ENCODE measurements at regions not wholly inside any gene's neighbourhood (a gene's known extent, or its start where the extent isn't known, plus 50 kb on each side); places are given as distances from the start of the nearest gene placed in this dataset.
A peak's percentile ranks its signal among the peaks of the same experiment; 100 is the strongest.

DNA sequence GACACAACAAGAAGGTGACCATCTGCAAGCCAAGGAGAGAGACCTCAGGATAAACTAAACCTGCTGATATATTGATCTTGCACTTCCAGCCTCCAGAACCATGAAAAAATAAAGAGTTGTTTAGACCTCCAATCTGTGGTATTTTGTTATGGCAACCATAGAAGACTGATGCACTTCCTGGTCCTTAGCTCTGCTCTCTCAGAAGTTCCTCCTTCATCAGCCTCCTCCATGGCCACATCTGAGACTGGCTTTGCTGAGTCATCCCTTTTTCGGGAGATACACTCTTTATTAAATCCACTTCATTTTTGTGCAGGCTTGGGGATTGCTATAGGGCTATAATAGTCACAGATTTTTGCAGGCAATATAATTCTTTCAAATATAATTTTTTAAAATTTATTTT lies 89.6 kb upstream of the ATF7IP start:
- no peak for DNase-seq (ENCODE audit: low spot score)

DNA sequence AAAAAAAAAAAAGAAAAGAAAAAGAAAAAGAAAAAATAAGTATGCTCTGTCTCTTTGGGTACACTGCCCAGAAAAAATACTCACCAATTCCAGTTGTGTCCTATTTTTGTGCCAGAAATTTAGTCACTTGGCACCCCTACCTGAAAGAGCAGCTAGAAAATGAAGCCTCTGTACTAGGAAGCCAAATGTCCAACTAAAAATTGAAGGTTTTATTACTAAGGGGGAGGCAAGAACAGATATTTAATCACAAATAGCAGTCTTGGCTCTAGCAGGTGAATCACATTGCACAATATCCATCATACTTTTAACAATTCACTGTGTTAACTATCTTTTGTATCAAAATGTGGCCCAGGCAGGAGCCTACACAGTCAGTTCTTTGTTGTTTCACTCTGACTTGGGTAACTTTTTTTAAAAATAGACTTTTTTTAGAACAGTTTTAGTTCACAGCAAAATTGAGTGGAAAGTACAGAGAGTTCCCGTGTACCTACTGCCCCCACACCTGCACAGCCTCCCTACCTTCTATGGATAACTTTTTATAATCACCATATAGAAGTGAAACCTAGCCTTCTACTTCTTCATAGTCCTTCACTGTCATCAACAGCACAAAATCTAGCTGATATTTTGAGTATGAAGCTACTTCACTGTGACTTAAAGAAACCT lies 87.1 kb upstream of the ATF7IP start:
- no peak for DNase-seq (ENCODE audit: low spot score)

DNA sequence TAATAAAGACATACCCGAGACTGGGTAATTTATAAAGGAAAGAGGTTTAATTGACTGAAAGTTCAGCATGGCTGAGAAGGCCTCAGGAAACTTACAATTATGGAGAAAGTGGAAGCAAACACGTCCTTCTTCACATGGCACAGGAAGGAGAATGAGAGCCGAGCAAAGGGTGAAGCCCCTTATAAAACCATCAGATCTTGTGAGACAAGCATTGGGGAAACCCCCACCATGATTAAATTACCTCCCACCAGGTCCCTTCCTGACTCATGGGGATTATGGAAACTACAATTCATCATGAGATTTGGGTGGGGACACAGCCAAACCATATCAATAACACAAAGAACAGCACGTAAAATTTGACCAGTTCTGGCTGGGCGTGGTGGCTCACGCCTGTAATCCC lies 85.6 kb upstream of the ATF7IP start:
- no peak for DNase-seq (ENCODE audit: low spot score)

DNA sequence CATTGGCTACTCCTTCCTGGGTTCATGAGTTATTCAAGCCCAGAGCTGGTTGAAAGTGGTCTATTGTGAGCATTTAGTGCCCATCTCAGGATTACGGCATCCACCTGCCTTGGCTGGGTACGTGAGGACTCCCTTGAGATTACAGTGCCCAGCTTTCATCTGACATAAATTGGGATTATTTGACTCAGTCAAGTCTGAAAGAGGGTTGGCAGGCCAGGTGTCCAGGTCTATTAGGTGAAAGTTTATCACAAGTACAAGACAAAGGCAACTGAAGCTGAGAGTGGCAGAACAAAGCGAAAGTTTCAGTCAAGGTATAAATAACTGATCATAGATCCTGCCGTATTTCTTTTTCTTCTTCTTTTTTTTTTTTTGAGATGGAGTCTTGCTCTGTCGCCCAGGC lies 84.6 kb upstream of the ATF7IP start:
- DNase-seq (ENCODE audit: low spot score): no peak

DNA sequence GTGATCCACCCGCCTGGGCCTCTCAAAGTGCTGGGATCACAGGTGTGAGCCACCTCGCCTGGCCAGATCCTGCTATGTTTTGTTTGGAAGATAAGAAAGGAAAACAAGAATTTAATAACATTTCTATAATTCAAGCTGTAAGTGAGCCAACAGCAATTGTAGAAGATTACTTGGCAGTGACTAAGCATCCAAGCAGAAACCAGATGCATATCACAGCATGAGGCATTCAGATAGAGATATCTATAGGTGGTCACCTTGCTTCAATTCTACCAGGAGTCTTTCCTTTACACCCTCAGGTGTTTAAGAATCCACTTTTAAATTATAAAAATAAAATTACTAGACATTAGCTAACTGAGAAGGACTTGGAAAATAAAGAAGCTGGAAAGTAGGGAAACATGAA lies 83.9 kb upstream of the ATF7IP start:
- no peak for DNase-seq (ENCODE audit: low spot score)

DNA sequence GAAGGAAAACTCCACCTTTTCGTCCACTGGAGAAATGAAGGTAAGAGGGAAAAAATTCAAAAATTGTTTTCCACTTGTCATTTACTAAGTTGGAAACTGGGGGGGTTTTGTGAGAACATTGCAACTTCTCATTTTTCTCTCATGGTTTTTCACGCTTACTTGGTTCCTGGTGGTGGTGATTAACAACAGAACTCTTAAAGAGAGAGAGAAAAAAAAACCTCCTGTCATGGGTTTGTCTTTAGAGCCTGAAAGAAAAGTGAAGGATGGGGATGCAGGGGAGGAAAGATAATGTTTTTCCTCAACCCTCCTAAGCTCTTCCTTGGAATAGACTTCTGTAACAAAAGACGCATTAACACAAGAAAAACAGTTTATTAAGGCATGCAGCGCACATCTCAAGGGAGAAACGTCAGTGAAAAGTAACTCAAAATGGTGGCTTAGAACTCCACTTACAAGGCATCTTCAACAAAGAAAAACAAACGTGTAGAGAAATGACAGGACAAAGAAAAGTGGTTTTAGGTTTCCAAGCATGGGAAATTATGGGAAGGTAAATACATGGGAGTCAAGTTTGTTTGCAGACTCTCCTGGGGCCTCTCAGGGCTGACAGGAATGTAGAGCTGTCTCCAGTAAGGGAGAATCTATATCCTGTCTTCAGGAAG lies 81.9 kb upstream of the ATF7IP start:
- DNase-seq (ENCODE audit: low spot score): no peak

DNA sequence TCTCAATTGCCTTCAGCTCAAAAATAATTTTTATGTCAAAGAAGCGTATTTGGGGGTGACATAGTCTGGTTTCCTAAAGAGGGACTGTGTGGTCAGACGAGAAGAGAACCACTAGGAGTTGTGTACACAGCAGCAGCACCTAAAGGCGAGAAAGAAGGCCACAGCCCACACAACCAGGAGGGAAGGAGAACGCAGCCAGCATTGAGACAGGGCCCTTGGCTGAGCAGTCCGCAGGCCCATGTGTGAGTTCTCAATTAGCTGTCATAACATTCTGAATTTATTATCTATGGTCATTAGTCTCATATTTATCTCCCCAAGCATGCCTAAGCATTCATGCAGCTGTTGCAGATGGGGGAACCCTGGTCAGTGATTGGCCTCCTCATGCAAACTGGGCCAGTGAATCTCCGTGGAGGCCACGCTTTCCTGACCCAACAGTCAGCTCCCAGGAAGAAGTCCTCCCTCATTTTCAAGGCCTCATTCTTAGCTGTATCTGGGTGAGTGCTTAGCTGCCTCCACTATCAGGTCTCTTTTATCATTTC lies 81.2 kb upstream of the ATF7IP start:
- peak; percentile 20 for DNase-seq (ENCODE audit: low spot score)

DNA sequence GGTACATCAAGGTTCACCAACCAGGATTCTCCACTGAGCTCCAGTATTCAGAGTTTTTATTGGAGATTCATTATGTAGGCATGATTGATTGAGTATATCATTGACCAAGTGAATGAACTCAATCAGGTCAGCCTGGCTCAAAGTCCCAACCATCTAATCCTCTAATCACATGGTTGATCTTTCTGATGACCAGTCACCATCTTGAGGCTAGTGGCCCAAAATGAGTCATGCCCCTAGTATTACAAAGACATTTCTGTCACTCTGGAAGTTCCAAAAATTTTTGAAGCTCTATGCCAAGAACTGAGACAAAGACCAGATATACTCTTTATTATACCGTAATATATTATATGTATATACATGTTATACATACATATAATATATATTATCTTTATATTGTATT lies 75.9 kb upstream of the ATF7IP start:
- no peak for DNase-seq (ENCODE audit: low spot score)

DNA sequence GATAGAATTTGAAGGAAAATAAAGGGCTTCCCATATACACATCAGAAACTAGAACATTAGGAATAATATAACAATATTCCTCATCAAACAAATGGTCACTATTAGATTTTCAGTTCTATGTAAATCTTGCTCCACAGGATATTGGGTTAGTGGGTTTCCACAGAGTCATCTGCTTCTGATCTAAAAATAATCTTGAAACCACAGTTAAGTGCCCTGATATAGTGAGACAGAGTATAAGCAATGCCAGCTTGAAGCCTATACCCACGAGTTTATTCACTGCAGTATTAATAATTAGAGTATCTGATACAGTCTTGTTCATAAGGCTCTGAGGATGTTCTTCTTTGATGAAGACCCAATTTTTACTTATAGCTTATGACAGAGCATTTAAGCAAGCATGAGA lies 74.5 kb upstream of the ATF7IP start:
- no peak for DNase-seq (ENCODE audit: low spot score)

DNA sequence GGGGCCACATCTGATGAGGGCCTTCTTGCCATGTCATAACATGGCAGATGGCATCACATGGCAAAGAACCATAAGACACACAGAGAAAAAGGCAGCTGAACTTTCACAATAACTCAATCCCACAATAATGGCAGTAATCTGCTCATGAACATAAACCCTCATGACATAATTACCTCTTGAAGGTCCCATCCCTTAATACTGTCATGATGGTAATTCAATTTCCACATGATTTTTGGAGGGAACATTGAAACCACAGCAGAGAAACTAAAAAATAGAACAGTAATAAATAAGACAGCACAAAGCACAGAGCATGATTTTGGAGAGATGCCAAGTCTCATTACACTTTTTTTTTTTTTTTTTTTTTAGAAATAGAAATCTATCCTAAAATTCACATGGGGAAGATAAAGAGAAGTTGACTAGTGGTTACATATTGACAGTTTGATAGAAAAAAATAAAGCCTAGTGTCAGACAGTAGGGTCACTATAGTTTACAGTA lies 61.8 kb upstream of the ATF7IP start:
- no peak for DNase-seq (ENCODE audit: low spot score)

DNA sequence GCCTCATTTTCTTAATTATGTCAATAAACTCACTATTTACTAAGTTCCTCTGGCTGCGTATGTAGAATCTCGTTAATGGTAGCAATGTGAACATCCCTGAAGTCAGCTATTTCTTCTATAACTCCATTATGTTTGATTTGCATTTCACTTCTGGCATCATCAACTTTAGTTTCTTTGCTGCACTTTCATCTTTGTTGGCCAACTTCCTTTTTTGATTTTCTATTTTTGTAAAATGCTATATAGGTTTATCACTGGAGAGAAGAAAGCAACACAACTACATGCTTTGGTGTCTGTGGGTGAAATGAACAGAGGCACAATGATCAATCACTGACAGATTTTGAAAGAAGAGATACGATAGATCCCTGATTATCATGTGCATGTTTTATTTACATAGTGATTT lies 58.5 kb upstream of the ATF7IP start:
- DNase-seq (ENCODE audit: low spot score): no peak

DNA sequence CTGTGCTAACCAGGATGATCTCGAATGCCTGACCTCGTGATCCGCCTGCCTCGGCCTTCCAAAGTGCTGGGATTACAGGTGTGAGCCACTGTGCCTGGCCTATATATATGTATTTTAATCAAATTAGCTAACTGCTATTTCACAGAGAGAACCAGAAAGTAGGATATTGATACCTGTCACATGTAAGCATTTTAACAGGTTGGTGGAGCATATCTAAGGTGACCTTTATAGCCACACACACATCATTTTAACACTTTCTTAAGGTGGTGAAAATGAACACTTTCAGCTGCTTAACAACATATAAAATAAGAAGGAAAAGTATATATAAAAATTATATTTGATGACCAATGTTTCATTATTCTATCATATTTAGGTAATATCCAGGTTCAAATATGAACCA lies 57.0 kb upstream of the ATF7IP start:
- no peak for DNase-seq (ENCODE audit: low spot score)

DNA sequence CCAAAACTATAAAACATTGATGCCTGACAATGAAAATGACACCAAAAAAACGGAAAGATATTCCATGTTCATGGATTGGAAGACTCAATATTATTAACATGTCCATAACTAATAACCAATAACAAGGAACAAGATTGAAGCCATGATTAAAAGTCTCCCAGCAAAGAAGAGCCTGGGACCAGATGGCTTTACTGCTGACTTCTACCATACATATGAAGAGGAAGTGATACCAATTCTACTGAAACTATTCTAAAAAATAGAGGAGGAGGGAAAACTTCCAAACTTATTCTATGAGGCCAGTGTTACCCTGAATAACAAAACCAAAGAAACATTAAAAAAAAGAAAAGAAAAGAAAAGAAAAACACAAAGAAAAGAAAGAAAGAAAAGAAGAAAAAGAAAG lies 54.6 kb upstream of the ATF7IP start:
- DNase-seq (ENCODE audit: low spot score): no peak

DNA sequence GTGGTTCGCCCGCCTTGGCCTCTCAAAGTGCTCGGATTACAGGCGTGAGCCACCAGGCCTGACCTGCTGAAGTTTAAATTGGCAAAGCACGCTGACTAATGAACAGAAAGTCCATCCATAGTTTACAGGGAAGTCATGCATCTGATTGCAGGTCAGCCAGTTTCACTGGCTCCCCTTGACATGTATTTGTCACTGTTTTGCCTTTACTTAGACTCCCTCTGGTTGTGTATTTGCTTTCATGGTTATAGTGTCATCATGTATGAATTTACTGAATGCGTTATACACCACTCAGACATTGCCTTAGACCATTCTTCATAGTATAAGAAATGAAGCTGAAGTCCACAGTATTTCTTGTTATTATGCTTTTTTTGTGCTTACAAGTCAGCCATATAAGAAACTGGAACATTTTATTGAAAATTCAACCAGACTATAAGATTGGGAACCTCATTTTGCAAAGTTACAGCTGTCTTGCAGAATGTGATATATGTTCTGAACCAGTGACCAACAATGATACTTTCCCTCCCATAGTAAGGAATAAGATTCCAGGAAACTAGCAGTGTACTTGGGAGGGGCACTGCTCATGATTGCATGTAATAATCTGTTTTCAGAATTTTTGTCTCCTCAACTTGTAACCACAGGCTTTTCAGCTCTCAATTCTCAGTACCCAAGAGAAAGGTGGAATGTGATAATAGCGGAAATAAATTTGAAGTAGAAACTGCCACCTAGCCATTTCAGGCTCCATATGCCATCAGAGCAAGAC lies 51.9 kb upstream of the ATF7IP start:
- DNase-seq (ENCODE audit: low spot score): no peak

DNA sequence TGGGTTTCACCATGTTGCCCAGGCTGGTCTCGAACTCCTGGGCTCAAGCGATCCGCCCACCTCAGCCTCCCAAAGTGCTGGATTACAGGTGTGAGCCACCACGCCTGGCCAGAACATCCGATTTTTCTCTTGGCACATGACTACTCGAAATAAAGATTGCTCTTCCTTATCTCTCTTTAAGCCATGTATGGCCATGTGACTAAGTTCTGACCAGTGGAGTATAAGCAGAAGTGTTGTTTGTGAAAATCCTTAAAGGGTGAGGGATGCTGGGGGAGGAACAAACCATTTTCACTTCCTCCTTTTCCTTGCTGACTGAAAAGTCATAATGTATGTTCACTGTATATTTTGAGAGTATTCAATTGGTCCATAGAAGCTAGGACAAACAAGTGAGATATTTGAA lies 50.7 kb upstream of the ATF7IP start:
- DNase-seq (ENCODE audit: low spot score): no peak

DNA sequence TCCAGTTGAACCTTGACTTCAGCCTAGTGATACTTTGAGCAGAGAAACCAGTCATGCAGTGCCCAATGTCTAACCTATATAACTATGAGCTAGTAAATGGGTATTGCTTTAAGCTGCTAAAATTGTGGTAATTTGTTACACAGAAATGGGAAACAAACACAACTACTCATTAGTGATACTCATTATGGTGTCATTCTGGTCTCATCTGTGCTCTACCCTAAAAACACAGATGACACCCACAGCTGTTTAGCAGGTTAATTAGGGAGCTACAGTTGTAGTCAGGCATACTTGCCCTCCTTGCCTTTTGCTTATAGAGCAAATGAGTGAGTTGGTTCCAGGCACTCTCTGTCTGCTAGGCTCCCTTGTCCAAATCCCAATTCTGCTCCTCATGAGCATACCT lies 50.0 kb upstream of the ATF7IP start:
- DNase-seq (ENCODE audit: low spot score): no peak
